Lower lobe of right lung (tissue), 2 donors: ENCODE measurements at regions not wholly inside any gene's neighbourhood (a gene's known extent, or its start where the extent isn't known, plus 50 kb on each side); places are given as distances from the start of the nearest gene placed in this dataset.

ENCODE experiments used
- ATAC-seq, 2 donors: fragments of 200-7000 bp; cut with Tn5 transposase; one replicate each; pipeline ENCODE4 v1.9.1; 2020 to 2022; ENCODE audit warnings: mild to moderate bottlenecking in 2 of 2, moderate library complexity in 2 of 2
- DNase-seq: peaks from one replicate; pipeline ENCODE4 v3.0.0-alpha.2; 2020
- H3K27ac ChIP-seq: fragments of 200-600 bp; one replicate; pipeline ENCODE4 v1.8.0; 2022
- H3K27me3 ChIP-seq: fragments of 200-600 bp; one replicate; pipeline ENCODE4 v1.8.0; 2022; ENCODE audit warnings: low read depth
- H3K36me3 ChIP-seq: fragments of 200-600 bp; one replicate; pipeline ENCODE4 v1.8.0; 2022; ENCODE audit warnings: mild to moderate bottlenecking
- H3K4me1 ChIP-seq: fragments of 200-600 bp; one replicate; pipeline ENCODE4 v1.8.0; 2022
- H3K4me3 ChIP-seq: fragments of 200-600 bp; one replicate; pipeline ENCODE4 v1.8.0; 2022; ENCODE audit warnings: mild to moderate bottlenecking
- H3K9me3 ChIP-seq: fragments of 200-600 bp; one replicate; pipeline ENCODE4 v1.8.0; 2022
- intact Hi-C: fragments of 100-400 bp; cut with DNase I; formaldehyde crosslinking; loops from one replicate; pipeline ENCODE4 v1.11.0; 2022
- TF ChIP-seq, protein P1 (sequence below): fragments of 200-600 bp; IDR thresholded peaks from one replicate; pipeline ENCODE4 v1.8.0; 2022; ENCODE audit warnings: antibody characterized with exemption, mild to moderate bottlenecking
- donor health status: DM: no; HTN: yes; CAD: no; lungs with severe emphysema.

- no peak overlapping the region for H3K27ac ChIP-seq
- no peak for ATAC-seq
- no peak for DNase-seq
Observed at GRCh38 chr17:14797801-14798200, 467.3 kb downstream of the PMP22 start.

DNA sequence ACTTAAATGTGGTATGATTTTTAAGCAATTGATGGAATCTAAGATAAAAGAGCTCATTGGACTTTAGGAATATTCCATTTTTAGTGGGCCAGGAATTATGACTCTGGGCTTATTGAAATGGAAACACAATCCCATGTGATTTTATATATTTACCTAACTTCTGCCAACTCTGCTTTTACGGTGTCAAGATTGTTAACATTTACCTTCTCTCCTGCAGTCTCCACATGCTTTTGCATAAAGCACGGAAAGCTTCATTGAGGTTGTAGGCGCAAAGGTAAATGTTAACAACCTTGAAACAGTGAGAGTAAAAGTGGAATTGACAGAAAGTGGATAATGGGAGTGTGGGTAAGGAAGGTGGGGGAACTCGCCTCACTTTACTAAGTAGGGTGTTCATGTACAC lies 468.1 kb downstream of the PMP22 start:
- H3K27ac ChIP-seq, result no peak overlapping the region
- TF ChIP-seq, protein P1, sequence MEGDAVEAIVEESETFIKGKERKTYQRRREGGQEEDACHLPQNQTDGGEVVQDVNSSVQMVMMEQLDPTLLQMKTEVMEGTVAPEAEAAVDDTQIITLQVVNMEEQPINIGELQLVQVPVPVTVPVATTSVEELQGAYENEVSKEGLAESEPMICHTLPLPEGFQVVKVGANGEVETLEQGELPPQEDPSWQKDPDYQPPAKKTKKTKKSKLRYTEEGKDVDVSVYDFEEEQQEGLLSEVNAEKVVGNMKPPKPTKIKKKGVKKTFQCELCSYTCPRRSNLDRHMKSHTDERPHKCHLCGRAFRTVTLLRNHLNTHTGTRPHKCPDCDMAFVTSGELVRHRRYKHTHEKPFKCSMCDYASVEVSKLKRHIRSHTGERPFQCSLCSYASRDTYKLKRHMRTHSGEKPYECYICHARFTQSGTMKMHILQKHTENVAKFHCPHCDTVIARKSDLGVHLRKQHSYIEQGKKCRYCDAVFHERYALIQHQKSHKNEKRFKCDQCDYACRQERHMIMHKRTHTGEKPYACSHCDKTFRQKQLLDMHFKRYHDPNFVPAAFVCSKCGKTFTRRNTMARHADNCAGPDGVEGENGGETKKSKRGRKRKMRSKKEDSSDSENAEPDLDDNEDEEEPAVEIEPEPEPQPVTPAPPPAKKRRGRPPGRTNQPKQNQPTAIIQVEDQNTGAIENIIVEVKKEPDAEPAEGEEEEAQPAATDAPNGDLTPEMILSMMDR, result no peak
- no peaks in the 10 kb centered on the region for H3K36me3 ChIP-seq
- no peaks in the 10 kb centered on the region for H3K27me3 ChIP-seq
- H3K4me3 ChIP-seq, result no peak overlapping the region
- no peaks in the 10 kb centered on the region for H3K9me3 ChIP-seq
- intact Hi-C loops, result no loop called here
- ATAC-seq, result no peak
- no peak for DNase-seq
- H3K4me1 ChIP-seq, result no peaks in the 10 kb centered on the region

More at GRCh38 chr17:14797801-14798200, 467.3 kb downstream of the PMP22 start:
- Histone ChIP-seq H3K4me3 (no peak overlapping the region), H3K36me3 (no peaks in the 10 kb centered on the region), H3K4me1 (no peaks in the 10 kb centered on the region), H3K27me3 (no peaks in the 10 kb centered on the region), H3K9me3 (no peaks in the 10 kb centered on the region)
- intact Hi-C loops, result no loop called here
- TF ChIP-seq, protein P1, result no peak

- DNase-seq, result no peak
- intact Hi-C loops, result no loop called here
- TF ChIP-seq, protein P1, result no peak
Observed at GRCh38 chr17:14794961-14795360, 470.2 kb downstream of the PMP22 start.

DNA sequence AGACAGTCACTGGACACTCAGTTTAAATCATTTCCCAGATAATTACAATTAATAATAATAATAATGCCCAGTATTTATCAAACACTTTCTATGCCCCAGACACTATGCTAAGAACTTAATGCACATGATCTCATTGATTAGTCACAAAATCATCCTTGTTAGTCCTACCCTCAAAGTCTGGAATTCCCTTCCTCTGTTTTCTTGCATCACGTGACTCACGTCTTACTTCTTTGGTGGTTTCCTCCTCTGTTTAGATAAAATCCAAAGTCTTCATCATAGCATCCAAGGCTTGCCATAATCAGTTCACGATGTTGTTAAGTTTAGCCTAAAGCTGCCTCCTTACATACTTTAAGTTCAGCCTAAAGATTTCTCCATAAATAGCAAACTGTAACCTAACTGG lies 471.9 kb downstream of the PMP22 start:
- no peak for DNase-seq
- H3K27ac ChIP-seq, result no peak overlapping the region
- no peaks in the 10 kb centered on the region for H3K9me3 ChIP-seq
- no peaks in the 10 kb centered on the region for H3K4me1 ChIP-seq
- H3K27me3 ChIP-seq, result no peaks in the 10 kb centered on the region
- ATAC-seq, result no peak
- H3K4me3 ChIP-seq, result no peak overlapping the region
- TF ChIP-seq, protein P1, result no peak
- H3K36me3 ChIP-seq, result no peaks in the 10 kb centered on the region
- intact Hi-C loops, result no loop called here

More at GRCh38 chr17:14794961-14795360, 470.2 kb downstream of the PMP22 start:
- H3K27ac ChIP-seq, result no peak overlapping the region
- no peaks in the 10 kb centered on the region for H3K27me3 ChIP-seq
- H3K36me3 ChIP-seq, result no peaks in the 10 kb centered on the region
- H3K4me1 ChIP-seq, result no peaks in the 10 kb centered on the region
- H3K4me3 ChIP-seq, result no peak overlapping the region
- no peak for ATAC-seq
- no peaks in the 10 kb centered on the region for H3K9me3 ChIP-seq

DNA sequence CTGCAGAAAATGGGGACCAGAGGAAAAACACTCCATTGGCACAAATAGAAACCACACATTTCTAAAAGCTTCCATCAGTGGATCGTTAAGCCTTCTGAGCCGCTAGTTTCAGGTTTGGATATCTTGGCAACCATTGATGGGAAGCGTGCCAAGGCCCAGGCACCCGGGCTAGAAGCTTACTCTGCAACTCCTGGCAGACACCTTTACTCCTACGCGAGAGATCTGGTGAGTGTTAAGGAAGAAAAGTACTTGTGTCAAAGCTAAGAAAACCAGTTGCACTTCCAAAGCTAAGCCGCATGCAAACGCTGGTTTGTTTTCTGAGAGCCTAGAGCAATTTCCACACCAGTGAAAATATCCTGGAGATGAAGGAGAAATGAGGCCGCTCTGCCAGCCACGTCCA lies 472.4 kb downstream of the PMP22 start:
- no peaks in the 10 kb centered on the region for H3K4me1 ChIP-seq

More for the DNA sequence above, 472.4 kb downstream of the PMP22 start:
- no peak for DNase-seq
- Histone ChIP-seq H3K27ac (no peak overlapping the region), H3K9me3 (no peaks in the 10 kb centered on the region), H3K4me3 (no peak overlapping the region), H3K36me3 (no peaks in the 10 kb centered on the region), H3K27me3 (no peaks in the 10 kb centered on the region)
- no peak for ATAC-seq
- intact Hi-C loops, result no loop called here
- TF ChIP-seq, protein P1, result no peak
